SK-N-SH treated with all-trans-retinoic acid at 6 μM for 48 hours (cell line): ENCODE measurements at regions not wholly inside any gene's neighbourhood (a gene's known extent, or its start where the extent isn't known, plus 50 kb on each side); places are given as distances from the start of the nearest gene placed in this dataset.

Experiments
- ZFP3 ChIP-seq: fragments of 250-450 bp; sonication (Bioruptor Pico); IDR thresholded peaks from 2 replicates; pipeline ENCODE4 v1.5.0; 2020; ENCODE audit warnings: mild to moderate bottlenecking, moderate library complexity
- TF ChIP-seq, protein P1 (sequence below): fragments of 250-450 bp; sonication (Bioruptor Pico); IDR thresholded peaks from 2 replicates; pipeline ENCODE4 v1.8.0; 2020; ENCODE audit warnings: mild to moderate bottlenecking, moderate library complexity, borderline replicate concordance

DNA sequence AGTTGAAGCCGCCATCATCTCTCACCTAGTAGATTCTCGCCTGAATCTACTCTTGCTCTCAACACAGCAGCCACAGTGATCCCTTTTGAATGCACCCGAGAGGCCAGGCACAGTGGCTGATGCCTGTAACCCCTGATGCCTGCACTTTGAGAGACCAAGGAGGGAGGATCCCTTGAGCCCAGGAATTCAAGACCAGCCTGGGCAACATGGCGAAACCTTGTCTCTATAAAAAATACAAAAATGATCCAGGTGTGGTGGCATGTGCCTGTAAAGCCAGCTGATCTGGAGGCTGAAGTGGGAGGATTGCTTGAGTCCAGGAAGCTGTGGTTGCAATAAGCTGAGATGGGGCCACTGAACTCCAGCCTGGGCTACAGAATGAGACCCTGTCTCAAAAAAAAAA is 60.3 kb upstream of the EML4 start:
- TF ChIP-seq, protein P1, sequence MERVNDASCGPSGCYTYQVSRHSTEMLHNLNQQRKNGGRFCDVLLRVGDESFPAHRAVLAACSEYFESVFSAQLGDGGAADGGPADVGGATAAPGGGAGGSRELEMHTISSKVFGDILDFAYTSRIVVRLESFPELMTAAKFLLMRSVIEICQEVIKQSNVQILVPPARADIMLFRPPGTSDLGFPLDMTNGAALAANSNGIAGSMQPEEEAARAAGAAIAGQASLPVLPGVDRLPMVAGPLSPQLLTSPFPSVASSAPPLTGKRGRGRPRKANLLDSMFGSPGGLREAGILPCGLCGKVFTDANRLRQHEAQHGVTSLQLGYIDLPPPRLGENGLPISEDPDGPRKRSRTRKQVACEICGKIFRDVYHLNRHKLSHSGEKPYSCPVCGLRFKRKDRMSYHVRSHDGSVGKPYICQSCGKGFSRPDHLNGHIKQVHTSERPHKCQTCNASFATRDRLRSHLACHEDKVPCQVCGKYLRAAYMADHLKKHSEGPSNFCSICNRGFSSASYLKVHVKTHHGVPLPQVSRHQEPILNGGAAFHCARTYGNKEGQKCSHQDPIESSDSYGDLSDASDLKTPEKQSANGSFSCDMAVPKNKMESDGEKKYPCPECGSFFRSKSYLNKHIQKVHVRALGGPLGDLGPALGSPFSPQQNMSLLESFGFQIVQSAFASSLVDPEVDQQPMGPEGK (CRISPR knock-in tag) = no peak
- TF ChIP-seq ZFP3 = no peak
